H9 (cell line): ENCODE measurements at regions not wholly inside any gene's neighbourhood (a gene's known extent, or its start where the extent isn't known, plus 50 kb on each side); places are given as distances from the start of the nearest gene placed in this dataset.

Experiments
- DNase-seq: peaks from one replicate; pipeline ENCODE4 v3.0.0-alpha.2; 2017
- H2AFZ ChIP-seq: one replicate; pipeline ENCODE4 v1.6.1; 2013; ENCODE audit warnings: mild to moderate bottlenecking, low read length, control low read depth, moderate library complexity
- H2AK5ac ChIP-seq: 2 replicates; pipeline ENCODE4 v1.6.1; 2013; ENCODE audit warnings: low read length, control low read depth, mixed read lengths; ENCODE audit not compliant: insufficient read length
- H2BK120ac ChIP-seq: one replicate; pipeline ENCODE4 v1.6.1; 2013; ENCODE audit warnings: low read depth, mild to moderate bottlenecking, low read length, control low read depth, inconsistent platforms; ENCODE audit not compliant: poor library complexity, severe bottlenecking
- H2BK12ac ChIP-seq: 2 replicates; pipeline ENCODE4 v1.6.1; 2013; ENCODE audit warnings: low read length, control low read depth, mixed read lengths, low read depth; ENCODE audit not compliant: insufficient read length
- H2BK15ac ChIP-seq: 2 replicates; pipeline ENCODE4 v1.6.1; 2013; ENCODE audit warnings: low read depth, low read length, control low read depth
- H2BK20ac ChIP-seq: one replicate; pipeline ENCODE4 v1.6.1; 2013; ENCODE audit warnings: low read depth, mild to moderate bottlenecking, low read length, control low read depth, inconsistent platforms; ENCODE audit not compliant: poor library complexity, severe bottlenecking
- H2BK5ac ChIP-seq: 2 replicates; pipeline ENCODE4 v1.6.1; 2013; ENCODE audit warnings: low read length, control low read depth, mixed read lengths; ENCODE audit not compliant: insufficient read length
- H3K14ac ChIP-seq: 2 replicates; pipeline ENCODE4 v1.6.1; 2013; ENCODE audit warnings: low read length, control low read depth; ENCODE audit not compliant: insufficient read depth
- H3K18ac ChIP-seq: 2 replicates; pipeline ENCODE4 v1.6.1; 2013; ENCODE audit warnings: low read depth, mild to moderate bottlenecking, mixed read lengths, low read length, control low read depth; ENCODE audit not compliant: insufficient read length
- H3K23ac ChIP-seq: 2 replicates; pipeline ENCODE4 v1.6.1; 2013; ENCODE audit warnings: low read length, control low read depth, mixed read lengths, low read depth; ENCODE audit not compliant: insufficient read length
- H3K23me2 ChIP-seq: 2 replicates; pipeline ENCODE4 v1.6.1; 2013; ENCODE audit warnings: low read depth, mild to moderate bottlenecking, mixed read lengths, low read length, control low read depth; ENCODE audit not compliant: insufficient read length, poor library complexity, severe bottlenecking
- H3K27ac ChIP-seq: 2 replicates; pipeline ENCODE4 v1.5.1; 2013; ENCODE audit warnings: low read length, control low read depth, mixed read lengths, low read depth; ENCODE audit not compliant: insufficient read length
- H3K27me3 ChIP-seq: 2 replicates; pipeline ENCODE4 v1.6.1; 2013; ENCODE audit warnings: low read length, control low read depth, inconsistent platforms; ENCODE audit not compliant: insufficient read depth
- H3K4ac ChIP-seq: 2 replicates; pipeline ENCODE4 v1.6.1; 2013; ENCODE audit warnings: low read depth, mild to moderate bottlenecking, control low read depth, inconsistent platforms, low read length, moderate library complexity
- H3K4me1 ChIP-seq: 2 replicates; pipeline ENCODE4 v1.6.1; 2013; ENCODE audit warnings: low read length, control low read depth, inconsistent platforms; ENCODE audit not compliant: insufficient read depth
- H3K4me2 ChIP-seq: 2 replicates; pipeline ENCODE4 v1.6.1; 2013; ENCODE audit warnings: low read length, control low read depth, mixed read lengths; ENCODE audit not compliant: insufficient read length, insufficient read depth
- H3K56ac ChIP-seq: 2 replicates; pipeline ENCODE4 v1.6.1; 2013; ENCODE audit warnings: low read depth, mild to moderate bottlenecking, mixed read lengths, low read length, control low read depth; ENCODE audit not compliant: insufficient read length
- H3K79me1 ChIP-seq: 2 replicates; pipeline ENCODE4 v1.6.1; 2013; ENCODE audit warnings: low read depth, mild to moderate bottlenecking, moderate library complexity, low read length, control low read depth, inconsistent platforms; ENCODE audit not compliant: insufficient read depth, poor library complexity, severe bottlenecking
- H3K79me2 ChIP-seq: 2 replicates; pipeline ENCODE4 v1.6.1; 2013; ENCODE audit warnings: low read length, control low read depth, inconsistent platforms; ENCODE audit not compliant: insufficient read depth
- H3K9ac ChIP-seq: 2 replicates; pipeline ENCODE4 v1.6.1; 2013; ENCODE audit warnings: low read length, control low read depth, mixed read lengths; ENCODE audit not compliant: insufficient read length; ENCODE audit errors: extremely low read depth
- H3K9me3 ChIP-seq: one replicate; pipeline ENCODE4 v1.6.1; 2013; ENCODE audit warnings: low read depth, low read length, inconsistent platforms; ENCODE audit not compliant: control insufficient read depth
- H3T11ph ChIP-seq: one replicate; pipeline ENCODE4 v1.6.1; 2013; ENCODE audit warnings: mild to moderate bottlenecking, low read length, control low read depth, inconsistent platforms
- H4K20me1 ChIP-seq: one replicate; pipeline ENCODE4 v1.6.1; 2013; ENCODE audit not compliant: control insufficient read depth, insufficient read length, insufficient read depth
- H4K5ac ChIP-seq: 2 replicates; pipeline ENCODE4 v1.6.1; 2013; ENCODE audit warnings: low read depth, mild to moderate bottlenecking, mixed read lengths, low read length, control low read depth; ENCODE audit not compliant: insufficient read length
- H4K8ac ChIP-seq: replicated peaks from 2 replicates; pipeline ENCODE4 v1.6.1; 2013; ENCODE audit warnings: low read length, control low read depth, mixed read lengths, low read depth; ENCODE audit not compliant: insufficient read length
- H4K91ac ChIP-seq: 2 replicates; pipeline ENCODE4 v1.6.1; 2013; ENCODE audit warnings: low read depth, mild to moderate bottlenecking, moderate library complexity, mixed read lengths, low read length, control low read depth; ENCODE audit not compliant: insufficient read length
- H3K27ac Mint-ChIP-seq, 3 experiments: 2 replicates in 2 of 3; 3 replicates in 1 of 3; pipeline ENCODE4 v1.8.0; 2020 to 2021; ENCODE audit warnings: mixed read lengths in 3 of 3, mild to moderate bottlenecking in 1 of 3, moderate library complexity in 1 of 3
- H3K27me3 Mint-ChIP-seq: 2 replicates; pipeline ENCODE4 v1.8.0; 2021; ENCODE audit warnings: low read depth, mild to moderate bottlenecking, moderate library complexity, mixed read lengths
- H3K36me3 Mint-ChIP-seq, 3 experiments: 2 replicates in 2 of 3; 3 replicates in 1 of 3; pipeline ENCODE4 v1.8.0; 2020 to 2021; ENCODE audit warnings: low read depth in 3 of 3, mixed read lengths in 3 of 3; ENCODE audit not compliant: insufficient read depth in 1 of 3
- H3K4me1 Mint-ChIP-seq, 2 experiments: 2 replicates each; pipeline ENCODE4 v1.8.0; 2020; ENCODE audit warnings: mixed read lengths in 2 of 2
- H3K4me3 Mint-ChIP-seq, 2 experiments: 2 replicates in 1 of 2; 3 replicates in 1 of 2; pipeline ENCODE4 v1.8.0; 2020 to 2021; ENCODE audit warnings: mild to moderate bottlenecking in 2 of 2, mixed read lengths in 2 of 2, moderate library complexity in 1 of 2
- H3K9me3 Mint-ChIP-seq, 2 experiments: 2 replicates in 1 of 2; 3 replicates in 1 of 2; pipeline ENCODE4 v1.8.0; 2020; ENCODE audit warnings: mild to moderate bottlenecking in 2 of 2, mixed read lengths in 2 of 2, moderate library complexity in 1 of 2
- CTCF ChIP-seq: fragments of 200-600 bp; sonication (generic); conservative IDR thresholded peaks from 3 replicates; pipeline ENCODE4 v1.8.0; 2021; ENCODE audit warnings: antibody characterized with exemption, mild to moderate bottlenecking
- WGBS: extraction: QIAGEN DNeasy Blood & Tissue Kit; methylation state at CpG from one replicate; pipeline ENCODE4 v1.1.7; 2013; ENCODE audit warnings: missing lambda C conversion rate, low lambda C conversion rate, mixed read lengths; ENCODE audit not compliant: insufficient read length; ENCODE audit errors: extremely low coverage; 5-methylcytosine and 5-hydroxymethylcytosine counted together

GRCh38 chr2:168402531-168402930 is 53.5 kb upstream of the CERS6 start:
- no peak overlapping the region for H2BK12ac ChIP-seq
- Mint-ChIP-seq H3K27ac (no peak overlapping the region), H3K4me1 (no peaks in the 10 kb centered on the region), H3K27me3 (no peaks in the 10 kb centered on the region), H3K9me3 (peaks cover 3 to 4% of the 10 kb centered on the region in 2 experiments), H3K36me3 (peaks cover 0 to 3% (median under 1%) of the 10 kb centered on the region in 3 experiments; a peak in 3 of 7 replicates), H3K4me3 (no peak overlapping the region)
- no peak overlapping the region for H3K27ac ChIP-seq
- no peak overlapping the region for H2AK5ac ChIP-seq
- no peak for TF ChIP-seq CTCF
- no peak overlapping the region for H2BK5ac ChIP-seq
- H3K4me1 ChIP-seq, result no peaks in the 10 kb centered on the region
- H4K8ac ChIP-seq, result no peak overlapping the region
- no peak overlapping the region for H3T11ph ChIP-seq
- no peak overlapping the region for H3K18ac ChIP-seq
- H3K9me3 ChIP-seq, result no peaks in the 10 kb centered on the region
- H4K20me1 ChIP-seq, result no peaks in the 10 kb centered on the region
- H3K9ac ChIP-seq, result no peak overlapping the region
- no peaks in the 10 kb centered on the region for H3K27me3 ChIP-seq
- WGBS, result no CpG with 5 or more reads among the region's 1 CpG
- no peak overlapping the region for H3K4ac ChIP-seq
- no peak overlapping the region for H2AFZ ChIP-seq
- H2BK20ac ChIP-seq, result no peak overlapping the region
- H3K14ac ChIP-seq, result no peak overlapping the region
- H3K79me1 ChIP-seq, result no peaks in the 10 kb centered on the region
- no peak overlapping the region for H3K23ac ChIP-seq
- no peak overlapping the region for H3K56ac ChIP-seq
- H2BK15ac ChIP-seq, result no peak overlapping the region
- H2BK120ac ChIP-seq, result no peak overlapping the region
- H4K91ac ChIP-seq, result no peak overlapping the region
- no peak overlapping the region for H3K4me2 ChIP-seq
- no peaks in the 10 kb centered on the region for H3K79me2 ChIP-seq
- no peak for DNase-seq
- no peaks in the 10 kb centered on the region for H3K23me2 ChIP-seq
- H4K5ac ChIP-seq, result no peak overlapping the region
